ENCODE measurements at regions not wholly inside any gene's neighbourhood (a gene's known extent, or its start where the extent isn't known, plus 50 kb on each side); places are given as distances from the start of the nearest gene placed in this dataset.
A peak's percentile ranks its signal among the peaks of the same experiment; 100 is the strongest.

- Histone ChIP-seq H3K9me3 (ENCODE audit: insufficient read depth, low read depth, low read length) (peaks cover 5% of the 10 kb centered on the region), H3K27ac (ENCODE audit: low read depth, low read length) (no peak overlapping the region), H2BK120ac (ENCODE audit: insufficient read depth, low read length, poor library complexity) (no peak overlapping the region), H2AFZ (ENCODE audit: insufficient read depth, low read length, poor library complexity) (no peak overlapping the region), H3K36me3 (ENCODE audit: control insufficient read depth in 1 of 2, insufficient read depth in 2 of 2, low read length in 2 of 2) (no peaks in the 10 kb centered on the region), H3K4ac (ENCODE audit: low read depth, low read length) (no peak overlapping the region), H3K79me1 (ENCODE audit: low read length) (no peaks in the 10 kb centered on the region), H4K8ac (ENCODE audit: low read depth, low read length) (no peak overlapping the region), H3K23ac (ENCODE audit: low read length) (no peak overlapping the region), H4K91ac (ENCODE audit: low read depth, low read length) (no peak overlapping the region), H3K4me2 (ENCODE audit: low read length) (no peak overlapping the region), H3K79me2 (ENCODE audit: control insufficient read depth, insufficient read depth, low read length, poor library complexity) (no peaks in the 10 kb centered on the region), H3K9ac (ENCODE audit: low read length) (no peak overlapping the region), H3K27me3 (ENCODE audit: insufficient read depth, low read length) (no peaks in the 10 kb centered on the region), H2BK5ac (ENCODE audit: low read depth, low read length, poor library complexity) (no peak overlapping the region), H3K18ac (ENCODE audit: low read length) (no peak overlapping the region), H4K12ac (ENCODE audit: low read depth, low read length) (no peak overlapping the region), H3K4me1 (ENCODE audit: control insufficient read depth in 1 of 2, insufficient read depth in 2 of 2, low read length in 2 of 2) (no peaks in the 10 kb centered on the region), H2AK5ac (ENCODE audit: low read length) (no peak overlapping the region), H2BK12ac (ENCODE audit: low read length) (no peak overlapping the region), H3K14ac (ENCODE audit: low read length) (no peak overlapping the region), H3K4me3 (ENCODE audit: low read depth, low read length) (no peak overlapping the region)
- no CpG with 5 or more reads among the region's 6 CpGs for WGBS (ENCODE audit: extremely low coverage, insufficient coverage, insufficient read length)
- DNase-seq = no peak
Measured at GRCh38 chr15:26073430-26074333, 210.6 kb upstream of the ATP10A start.

- no peak overlapping the region for H3K9ac ChIP-seq (ENCODE audit: low read length)
- no peak overlapping the region for H3K4me2 ChIP-seq (ENCODE audit: low read length)
- H2AK5ac ChIP-seq (ENCODE audit: low read length) = no peak overlapping the region
- H3K27me3 ChIP-seq (ENCODE audit: insufficient read depth, low read length) = no peaks in the 10 kb centered on the region
- no peak overlapping the region for H3K23ac ChIP-seq (ENCODE audit: low read length)
- H2BK120ac ChIP-seq (ENCODE audit: insufficient read depth, low read length, poor library complexity) = no peak overlapping the region
- H4K12ac ChIP-seq (ENCODE audit: low read depth, low read length) = no peak overlapping the region
- H3K18ac ChIP-seq (ENCODE audit: low read length) = no peak overlapping the region
- no peaks in the 10 kb centered on the region for H3K36me3 ChIP-seq (ENCODE audit: control insufficient read depth in 1 of 2, insufficient read depth in 2 of 2, low read length in 2 of 2)
- WGBS (ENCODE audit: extremely low coverage, insufficient coverage, insufficient read length) = no CpG with 5 or more reads among the region's 8 CpGs
- H2BK5ac ChIP-seq (ENCODE audit: low read depth, low read length, poor library complexity) = no peak overlapping the region
- H4K91ac ChIP-seq (ENCODE audit: low read depth, low read length) = no peak overlapping the region
- H2AFZ ChIP-seq (ENCODE audit: insufficient read depth, low read length, poor library complexity) = no peak overlapping the region
- peaks cover 3% of the 10 kb centered on the region for H3K9me3 ChIP-seq (ENCODE audit: insufficient read depth, low read depth, low read length)
- no peak overlapping the region for H3K4ac ChIP-seq (ENCODE audit: low read depth, low read length)
- no peak overlapping the region for H2BK12ac ChIP-seq (ENCODE audit: low read length)
- H3K79me1 ChIP-seq (ENCODE audit: low read length) = no peaks in the 10 kb centered on the region
- H4K8ac ChIP-seq (ENCODE audit: low read depth, low read length) = no peak overlapping the region
- H3K79me2 ChIP-seq (ENCODE audit: control insufficient read depth, insufficient read depth, low read length, poor library complexity) = no peaks in the 10 kb centered on the region
- H3K4me3 ChIP-seq (ENCODE audit: low read depth, low read length) = no peak overlapping the region
- H3K27ac ChIP-seq (ENCODE audit: low read depth, low read length) = no peak overlapping the region
- DNase-seq = no peak
- H3K4me1 ChIP-seq (ENCODE audit: control insufficient read depth in 1 of 2, insufficient read depth in 2 of 2, low read length in 2 of 2) = no peaks in the 10 kb centered on the region
- H3K14ac ChIP-seq (ENCODE audit: low read length) = no peak overlapping the region
Measured at GRCh38 chr15:26070095-26070532, 207.0 kb upstream of the ATP10A start.

GRCh38 chr15:26069231-26069641 is 206.1 kb upstream of the ATP10A start:
- H3K4ac ChIP-seq (ENCODE audit: low read depth, low read length) = no peak overlapping the region
- no peak overlapping the region for H3K14ac ChIP-seq (ENCODE audit: low read length)
- no peak overlapping the region for H3K4me3 ChIP-seq (ENCODE audit: low read depth, low read length)
- H3K23ac ChIP-seq (ENCODE audit: low read length) = no peak overlapping the region
- no peak overlapping the region for H2BK5ac ChIP-seq (ENCODE audit: low read depth, low read length, poor library complexity)
- WGBS (ENCODE audit: extremely low coverage, insufficient coverage, insufficient read length) = no CpG with 5 or more reads among the region's 1 CpG
- H2BK12ac ChIP-seq (ENCODE audit: low read length) = no peak overlapping the region
- H3K9me3 ChIP-seq (ENCODE audit: insufficient read depth, low read depth, low read length) = peaks cover 3% of the 10 kb centered on the region
- H3K79me1 ChIP-seq (ENCODE audit: low read length) = no peaks in the 10 kb centered on the region
- H2BK120ac ChIP-seq (ENCODE audit: insufficient read depth, low read length, poor library complexity) = no peak overlapping the region
- H3K18ac ChIP-seq (ENCODE audit: low read length) = no peak overlapping the region
- no peak overlapping the region for H3K27ac ChIP-seq (ENCODE audit: low read depth, low read length)
- no peak overlapping the region for H2AK5ac ChIP-seq (ENCODE audit: low read length)
- H3K79me2 ChIP-seq (ENCODE audit: control insufficient read depth, insufficient read depth, low read length, poor library complexity) = no peaks in the 10 kb centered on the region
- H3K36me3 ChIP-seq (ENCODE audit: control insufficient read depth in 1 of 2, insufficient read depth in 2 of 2, low read length in 2 of 2) = no peaks in the 10 kb centered on the region
- H4K8ac ChIP-seq (ENCODE audit: low read depth, low read length) = no peak overlapping the region
- no peak for DNase-seq
- no peak overlapping the region for H2AFZ ChIP-seq (ENCODE audit: insufficient read depth, low read length, poor library complexity)
- H4K12ac ChIP-seq (ENCODE audit: low read depth, low read length) = no peak overlapping the region
- no peaks in the 10 kb centered on the region for H3K4me1 ChIP-seq (ENCODE audit: control insufficient read depth in 1 of 2, insufficient read depth in 2 of 2, low read length in 2 of 2)
- no peak overlapping the region for H4K91ac ChIP-seq (ENCODE audit: low read depth, low read length)
- no peak overlapping the region for H3K9ac ChIP-seq (ENCODE audit: low read length)
- H3K27me3 ChIP-seq (ENCODE audit: insufficient read depth, low read length) = no peaks in the 10 kb centered on the region
- no peak overlapping the region for H3K4me2 ChIP-seq (ENCODE audit: low read length)

GRCh38 chr15:26066896-26067295 is 203.8 kb upstream of the ATP10A start:
- Histone ChIP-seq H2AK5ac (ENCODE audit: low read length) (no peak overlapping the region), H3K14ac (ENCODE audit: low read length) (no peak overlapping the region), H2AFZ (ENCODE audit: insufficient read depth, low read length, poor library complexity) (no peak overlapping the region), H3K27me3 (ENCODE audit: insufficient read depth, low read length) (no peaks in the 10 kb centered on the region), H3K4me1 (ENCODE audit: control insufficient read depth in 1 of 2, insufficient read depth in 2 of 2, low read length in 2 of 2) (no peaks in the 10 kb centered on the region), H2BK12ac (ENCODE audit: low read length) (no peak overlapping the region), H3K36me3 (ENCODE audit: control insufficient read depth in 1 of 2, insufficient read depth in 2 of 2, low read length in 2 of 2) (no peaks in the 10 kb centered on the region), H3K27ac (ENCODE audit: low read depth, low read length) (no peak overlapping the region), H3K18ac (ENCODE audit: low read length) (no peak overlapping the region), H3K9ac (ENCODE audit: low read length) (no peak overlapping the region), H3K79me1 (ENCODE audit: low read length) (no peaks in the 10 kb centered on the region), H3K4me2 (ENCODE audit: low read length) (no peak overlapping the region), H3K23ac (ENCODE audit: low read length) (no peak overlapping the region), H3K79me2 (ENCODE audit: control insufficient read depth, insufficient read depth, low read length, poor library complexity) (no peaks in the 10 kb centered on the region), H2BK5ac (ENCODE audit: low read depth, low read length, poor library complexity) (no peak overlapping the region), H4K8ac (ENCODE audit: low read depth, low read length) (no peak overlapping the region), H4K12ac (ENCODE audit: low read depth, low read length) (no peak overlapping the region), H4K91ac (ENCODE audit: low read depth, low read length) (no peak overlapping the region), H3K9me3 (ENCODE audit: insufficient read depth, low read depth, low read length) (no peaks in the 10 kb centered on the region), H3K4ac (ENCODE audit: low read depth, low read length) (no peak overlapping the region), H3K4me3 (ENCODE audit: low read depth, low read length) (no peak overlapping the region), H2BK120ac (ENCODE audit: insufficient read depth, low read length, poor library complexity) (no peak overlapping the region)
- WGBS (ENCODE audit: extremely low coverage, insufficient coverage, insufficient read length) = no CpG with 5 or more reads among the region's 2 CpGs
- DNase-seq = peak in 1 of 2 donors; percentile 70

Data from trophoblast cell (in vitro differentiated cells and primary cell).